NCI-H345 (cell line): ENCODE measurements at regions not wholly inside any gene's neighbourhood (a gene's known extent, or its start where the extent isn't known, plus 50 kb on each side); places are given as distances from the start of the nearest gene placed in this dataset.
"Not testable (repeated sequence)": the region's sequence is repeated elsewhere in the genome, so short reads cannot be mapped to it uniquely, and the experiment has no call there.

Experiments used
- DNase-seq: peaks from one replicate; lab custom pipeline; 2025; lab: John Stamatoyannopoulos, UW

- DNase-seq = not testable (repeated sequence)
Observed at GRCh38 chr2:181737302-181737701, 57.0 kb upstream of the NEUROD1 start.

- no peak for DNase-seq
Observed at GRCh38 chr2:181738074-181738473, 57.8 kb upstream of the NEUROD1 start.

GRCh38 chr2:181738563-181738962 lies 58.2 kb upstream of the NEUROD1 start:
- no peak for DNase-seq

GRCh38 chr2:181741756-181742155 lies 61.4 kb upstream of the NEUROD1 start:
- no peak for DNase-seq

- no peak for DNase-seq
Observed at GRCh38 chr2:181742361-181742760, 62.0 kb upstream of the NEUROD1 start.

DNA sequence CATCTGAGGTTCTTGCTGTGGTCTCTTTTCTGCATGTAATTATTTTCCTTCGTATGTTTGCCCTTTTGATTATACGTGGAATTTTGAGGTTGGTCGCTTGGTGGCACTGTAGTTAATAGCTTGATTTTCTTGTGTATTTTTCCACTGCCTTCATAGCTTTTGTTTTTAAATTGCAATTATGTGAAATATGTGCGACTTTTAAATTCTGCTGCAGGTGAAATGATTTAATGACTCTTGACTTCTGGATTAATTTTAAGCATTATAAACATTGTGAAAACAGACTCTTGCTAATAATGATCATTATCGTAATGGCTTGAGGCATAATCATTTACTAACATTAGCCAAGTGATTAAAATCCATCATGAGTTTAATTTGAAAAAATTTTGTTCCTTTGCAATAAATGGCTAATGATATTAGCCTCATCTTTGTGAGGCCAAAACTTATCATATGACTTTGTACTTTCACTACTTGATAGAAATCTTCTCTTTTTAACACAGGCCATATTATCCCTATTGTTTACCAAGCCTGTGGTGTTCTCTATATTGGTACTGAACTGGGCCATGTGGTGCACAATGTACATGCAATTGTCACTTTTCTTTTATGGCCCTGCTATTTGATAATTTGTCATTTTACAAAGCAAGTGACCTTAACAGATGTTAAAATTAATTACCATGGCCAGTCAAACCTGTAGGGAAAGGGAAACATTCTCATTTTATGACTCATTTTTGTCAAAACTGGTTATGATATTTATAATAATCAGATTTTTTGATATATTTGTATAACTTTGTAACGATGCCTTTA lies 62.8 kb upstream of the NEUROD1 start:
- peak; percentile 18 for DNase-seq

GRCh38 chr2:181743723-181744031 lies 63.4 kb upstream of the NEUROD1 start:
- DNase-seq = no peak

- DNase-seq = no peak
Observed at GRCh38 chr2:181745796-181746540, 65.7 kb upstream of the NEUROD1 start.

DNA sequence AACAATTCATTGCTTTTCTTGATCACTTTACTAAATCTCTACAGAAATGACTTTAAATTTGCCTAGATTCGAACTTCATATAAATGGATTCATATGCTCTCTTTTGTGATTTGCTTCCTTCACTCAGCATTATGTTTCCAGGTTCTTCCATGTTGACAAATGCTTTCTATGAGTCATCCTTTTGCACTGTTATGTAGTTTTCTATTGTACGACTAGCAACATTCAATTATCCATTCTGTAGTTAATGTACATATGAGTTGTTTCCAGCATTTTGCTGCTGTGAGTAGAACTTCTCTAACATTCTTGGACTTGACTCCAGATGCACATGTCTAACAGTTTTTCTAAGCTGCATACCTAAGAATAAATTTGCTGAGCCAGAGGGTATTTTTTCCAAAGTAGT lies 66.5 kb upstream of the NEUROD1 start:
- DNase-seq = no peak

DNA sequence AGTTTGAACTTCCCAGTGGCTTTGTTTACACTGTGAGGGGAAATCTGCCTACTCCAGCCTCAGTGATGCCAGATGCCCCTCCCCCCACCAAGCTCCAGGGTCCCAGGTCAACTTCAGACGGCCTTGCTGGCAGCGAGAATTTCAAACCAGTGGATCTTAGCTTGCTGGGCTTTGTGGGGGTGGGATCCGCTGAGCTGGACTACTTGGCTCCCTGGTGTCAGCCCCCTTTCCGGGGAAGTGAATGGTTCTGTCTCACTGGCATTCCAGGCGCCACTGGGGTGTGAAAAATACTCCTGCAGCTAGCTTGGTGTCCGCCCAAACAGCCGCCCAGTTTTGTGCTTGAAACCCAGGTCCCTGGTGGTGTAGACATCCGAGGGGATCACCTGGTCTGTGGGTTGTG lies 70.0 kb upstream of the NEUROD1 start:
- no peak for DNase-seq

- no peak for DNase-seq
Observed at GRCh38 chr2:181751266-181752030, 71.1 kb upstream of the NEUROD1 start.

DNA sequence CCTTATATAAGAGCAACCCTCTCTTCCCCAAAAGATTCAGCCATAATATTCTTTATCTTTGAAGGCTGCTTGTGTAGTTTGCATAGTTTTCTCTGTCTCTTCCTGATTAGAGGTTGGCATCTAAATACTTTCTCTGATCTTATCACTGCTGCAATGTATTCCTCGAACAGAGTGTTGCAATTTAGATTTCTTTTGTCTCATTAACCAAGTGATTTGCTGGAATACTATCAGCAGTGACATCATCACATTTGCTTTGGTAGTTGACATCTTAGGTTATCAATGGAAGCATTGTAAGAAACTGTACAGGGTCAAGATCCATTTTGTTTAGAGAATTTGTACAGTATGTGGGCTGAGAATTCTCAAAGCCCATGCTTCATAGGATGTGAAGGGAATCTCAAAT lies 72.0 kb upstream of the NEUROD1 start:
- DNase-seq = no peak

GRCh38 chr2:181753686-181754085 lies 73.4 kb upstream of the NEUROD1 start:
- no peak for DNase-seq

DNA sequence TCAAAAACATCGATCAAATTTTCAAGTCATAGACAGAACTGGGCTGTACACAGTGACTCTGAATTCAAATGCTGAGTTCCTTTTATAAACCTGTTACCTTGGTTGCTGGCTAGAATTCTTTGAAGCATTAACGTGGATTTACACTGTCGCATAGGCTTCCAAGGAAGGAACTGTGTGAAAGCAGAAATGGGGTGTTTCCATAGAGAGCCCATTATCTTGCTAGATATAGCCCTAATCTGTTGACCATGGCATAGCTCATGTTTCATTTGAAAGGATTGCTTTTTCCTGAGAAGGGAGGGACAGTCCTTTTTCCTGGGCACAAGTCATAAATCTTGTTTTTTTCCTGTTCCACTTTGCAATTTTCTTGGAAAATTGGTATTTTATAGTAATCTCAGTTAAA lies 73.8 kb upstream of the NEUROD1 start:
- no peak for DNase-seq

- DNase-seq = no peak
Observed at GRCh38 chr2:181755181-181755580, 74.9 kb upstream of the NEUROD1 start.

GRCh38 chr2:181760521-181760920 lies 80.2 kb upstream of the NEUROD1 start:
- DNase-seq = no peak

DNA sequence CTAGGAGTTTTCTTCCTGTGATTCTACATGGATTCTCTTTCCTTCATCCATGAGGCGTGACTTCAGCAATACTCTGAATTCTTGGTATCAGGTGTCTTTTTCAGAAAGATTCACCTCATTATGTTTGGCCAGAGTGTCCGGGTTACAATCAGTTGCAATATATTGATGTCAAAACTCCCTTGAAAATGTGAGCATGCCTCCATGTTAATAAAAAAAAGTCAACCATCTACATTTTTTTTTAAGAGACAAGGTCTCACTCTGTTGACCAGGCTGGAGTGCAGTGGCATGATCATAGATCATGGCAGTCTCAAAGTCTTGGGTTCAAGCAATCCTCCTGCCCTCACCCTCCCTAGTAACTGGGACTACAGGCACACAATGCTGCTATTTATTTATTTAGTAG lies 80.9 kb upstream of the NEUROD1 start:
- DNase-seq = no peak

GRCh38 chr2:181762000-181762399 lies 81.7 kb upstream of the NEUROD1 start:
- DNase-seq = no peak

- no peak for DNase-seq
Observed at GRCh38 chr2:181762848-181763247, 82.5 kb upstream of the NEUROD1 start.

DNA sequence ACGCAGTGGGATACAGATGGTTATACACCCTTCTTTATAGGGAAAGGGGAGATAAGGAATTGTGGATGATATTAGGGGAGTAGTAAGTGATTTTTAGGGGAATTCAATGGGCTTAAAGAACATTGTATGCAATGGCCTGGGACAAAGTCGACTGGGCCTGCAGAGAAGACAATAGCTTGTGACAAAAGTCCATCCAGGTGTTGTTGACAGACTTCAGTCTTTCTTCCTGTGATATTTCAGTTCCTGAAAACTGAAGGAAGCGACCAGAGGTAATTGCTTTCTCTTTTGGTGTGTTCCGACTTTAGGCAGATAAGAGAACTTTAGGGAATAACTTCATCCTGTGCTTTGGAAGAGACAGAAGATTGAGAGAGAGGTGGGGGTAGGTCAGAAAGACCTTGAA lies 83.1 kb upstream of the NEUROD1 start:
- DNase-seq = no peak

DNA sequence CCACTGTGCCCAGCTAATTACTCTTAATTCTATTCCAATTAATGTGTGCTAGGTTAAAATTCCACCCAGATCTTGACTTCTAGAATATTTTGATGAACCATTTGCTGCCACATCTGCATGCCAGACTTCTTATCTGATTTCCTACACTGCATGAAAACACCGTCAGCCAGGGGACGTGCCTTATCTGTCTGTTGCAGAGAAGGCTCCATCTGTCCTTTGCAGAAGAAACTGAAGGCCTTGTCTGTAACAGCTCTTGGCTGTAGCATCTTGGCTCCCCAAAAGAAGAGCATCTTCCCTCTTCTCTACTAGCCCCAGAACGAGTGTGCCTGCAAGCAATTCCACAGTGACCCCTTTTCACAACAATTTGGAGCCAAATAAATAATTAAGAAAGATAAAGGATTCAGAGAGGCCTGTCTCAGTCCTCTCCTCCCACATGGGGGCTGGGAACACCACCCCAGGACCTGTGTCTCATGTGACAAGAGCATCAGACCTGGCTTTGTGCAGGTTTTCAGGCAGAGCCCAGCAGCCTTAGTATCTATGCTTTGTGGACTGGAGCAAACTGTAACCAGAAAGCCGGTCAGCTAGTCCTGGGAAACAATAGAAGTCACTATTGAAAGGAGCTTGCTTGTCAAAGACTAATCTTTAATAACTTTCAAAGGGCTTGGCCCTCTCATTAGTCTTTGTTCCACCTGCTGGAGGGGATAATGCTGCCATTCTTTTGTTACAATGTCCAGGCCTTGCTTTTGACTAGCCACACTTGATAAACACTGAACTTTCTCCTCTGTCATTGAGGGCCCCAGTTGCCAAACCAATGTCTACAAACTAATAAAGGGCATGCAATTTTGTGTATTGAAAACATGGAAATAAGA lies 84.0 kb upstream of the NEUROD1 start:
- no peak for DNase-seq

- DNase-seq = no peak
Observed at GRCh38 chr2:181766129-181766528, 85.8 kb upstream of the NEUROD1 start.
